ENCODE measurements at regions not wholly inside any gene's neighbourhood (a gene's known extent, or its start where the extent isn't known, plus 50 kb on each side); places are given as distances from the start of the nearest gene placed in this dataset.

GRCh38 chr3:5300638-5301037 is 113.1 kb downstream of the EDEM1 start:
- TF ChIP-seq CTCF (IDR thresholded peaks at IDR 0.05) (no peak), POLR2AphosphoS5 (IDR thresholded peaks at IDR 0.05) (no peak), POLR2A (IDR thresholded peaks at IDR 0.05; ENCODE audit: low read depth) (no peak)
